H9 (cell line): ENCODE measurements at regions not wholly inside any gene's neighbourhood (a gene's known extent, or its start where the extent isn't known, plus 50 kb on each side); places are given as distances from the start of the nearest gene placed in this dataset.

Source experiments
- DNase-seq: peaks from one replicate; pipeline ENCODE4 v3.0.0-alpha.2; 2017
- H2AFZ ChIP-seq: one replicate; pipeline ENCODE4 v1.6.1; 2013; ENCODE audit warnings: mild to moderate bottlenecking, low read length, control low read depth, moderate library complexity
- H2AK5ac ChIP-seq: 2 replicates; pipeline ENCODE4 v1.6.1; 2013; ENCODE audit warnings: low read length, control low read depth, mixed read lengths; ENCODE audit not compliant: insufficient read length
- H2BK120ac ChIP-seq: one replicate; pipeline ENCODE4 v1.6.1; 2013; ENCODE audit warnings: low read depth, mild to moderate bottlenecking, low read length, control low read depth, inconsistent platforms; ENCODE audit not compliant: poor library complexity, severe bottlenecking
- H2BK12ac ChIP-seq: 2 replicates; pipeline ENCODE4 v1.6.1; 2013; ENCODE audit warnings: low read length, control low read depth, mixed read lengths, low read depth; ENCODE audit not compliant: insufficient read length
- H2BK15ac ChIP-seq: 2 replicates; pipeline ENCODE4 v1.6.1; 2013; ENCODE audit warnings: low read depth, low read length, control low read depth
- H2BK20ac ChIP-seq: one replicate; pipeline ENCODE4 v1.6.1; 2013; ENCODE audit warnings: low read depth, mild to moderate bottlenecking, low read length, control low read depth, inconsistent platforms; ENCODE audit not compliant: poor library complexity, severe bottlenecking
- H2BK5ac ChIP-seq: 2 replicates; pipeline ENCODE4 v1.6.1; 2013; ENCODE audit warnings: low read length, control low read depth, mixed read lengths; ENCODE audit not compliant: insufficient read length
- H3K14ac ChIP-seq: 2 replicates; pipeline ENCODE4 v1.6.1; 2013; ENCODE audit warnings: low read length, control low read depth; ENCODE audit not compliant: insufficient read depth
- H3K18ac ChIP-seq: 2 replicates; pipeline ENCODE4 v1.6.1; 2013; ENCODE audit warnings: low read depth, mild to moderate bottlenecking, mixed read lengths, low read length, control low read depth; ENCODE audit not compliant: insufficient read length
- H3K23ac ChIP-seq: 2 replicates; pipeline ENCODE4 v1.6.1; 2013; ENCODE audit warnings: low read length, control low read depth, mixed read lengths, low read depth; ENCODE audit not compliant: insufficient read length
- H3K23me2 ChIP-seq: 2 replicates; pipeline ENCODE4 v1.6.1; 2013; ENCODE audit warnings: low read depth, mild to moderate bottlenecking, mixed read lengths, low read length, control low read depth; ENCODE audit not compliant: insufficient read length, poor library complexity, severe bottlenecking
- H3K27ac ChIP-seq: 2 replicates; pipeline ENCODE4 v1.5.1; 2013; ENCODE audit warnings: low read length, control low read depth, mixed read lengths, low read depth; ENCODE audit not compliant: insufficient read length
- H3K27me3 ChIP-seq: 2 replicates; pipeline ENCODE4 v1.6.1; 2013; ENCODE audit warnings: low read length, control low read depth, inconsistent platforms; ENCODE audit not compliant: insufficient read depth
- H3K4ac ChIP-seq: 2 replicates; pipeline ENCODE4 v1.6.1; 2013; ENCODE audit warnings: low read depth, mild to moderate bottlenecking, control low read depth, inconsistent platforms, low read length, moderate library complexity
- H3K4me1 ChIP-seq: 2 replicates; pipeline ENCODE4 v1.6.1; 2013; ENCODE audit warnings: low read length, control low read depth, inconsistent platforms; ENCODE audit not compliant: insufficient read depth
- H3K4me2 ChIP-seq: 2 replicates; pipeline ENCODE4 v1.6.1; 2013; ENCODE audit warnings: low read length, control low read depth, mixed read lengths; ENCODE audit not compliant: insufficient read length, insufficient read depth
- H3K56ac ChIP-seq: 2 replicates; pipeline ENCODE4 v1.6.1; 2013; ENCODE audit warnings: low read depth, mild to moderate bottlenecking, mixed read lengths, low read length, control low read depth; ENCODE audit not compliant: insufficient read length
- H3K79me1 ChIP-seq: 2 replicates; pipeline ENCODE4 v1.6.1; 2013; ENCODE audit warnings: low read depth, mild to moderate bottlenecking, moderate library complexity, low read length, control low read depth, inconsistent platforms; ENCODE audit not compliant: insufficient read depth, poor library complexity, severe bottlenecking
- H3K79me2 ChIP-seq: 2 replicates; pipeline ENCODE4 v1.6.1; 2013; ENCODE audit warnings: low read length, control low read depth, inconsistent platforms; ENCODE audit not compliant: insufficient read depth
- H3K9ac ChIP-seq: 2 replicates; pipeline ENCODE4 v1.6.1; 2013; ENCODE audit warnings: low read length, control low read depth, mixed read lengths; ENCODE audit not compliant: insufficient read length; ENCODE audit errors: extremely low read depth
- H3K9me3 ChIP-seq: one replicate; pipeline ENCODE4 v1.6.1; 2013; ENCODE audit warnings: low read depth, low read length, inconsistent platforms; ENCODE audit not compliant: control insufficient read depth
- H3T11ph ChIP-seq: one replicate; pipeline ENCODE4 v1.6.1; 2013; ENCODE audit warnings: mild to moderate bottlenecking, low read length, control low read depth, inconsistent platforms
- H4K20me1 ChIP-seq: one replicate; pipeline ENCODE4 v1.6.1; 2013; ENCODE audit not compliant: control insufficient read depth, insufficient read length, insufficient read depth
- H4K5ac ChIP-seq: 2 replicates; pipeline ENCODE4 v1.6.1; 2013; ENCODE audit warnings: low read depth, mild to moderate bottlenecking, mixed read lengths, low read length, control low read depth; ENCODE audit not compliant: insufficient read length
- H4K8ac ChIP-seq: replicated peaks from 2 replicates; pipeline ENCODE4 v1.6.1; 2013; ENCODE audit warnings: low read length, control low read depth, mixed read lengths, low read depth; ENCODE audit not compliant: insufficient read length
- H4K91ac ChIP-seq: 2 replicates; pipeline ENCODE4 v1.6.1; 2013; ENCODE audit warnings: low read depth, mild to moderate bottlenecking, moderate library complexity, mixed read lengths, low read length, control low read depth; ENCODE audit not compliant: insufficient read length
- H3K27ac Mint-ChIP-seq, 3 experiments: 2 replicates in 2 of 3; 3 replicates in 1 of 3; pipeline ENCODE4 v1.8.0; 2020 to 2021; ENCODE audit warnings: mixed read lengths in 3 of 3, mild to moderate bottlenecking in 1 of 3, moderate library complexity in 1 of 3
- H3K27me3 Mint-ChIP-seq: 2 replicates; pipeline ENCODE4 v1.8.0; 2021; ENCODE audit warnings: low read depth, mild to moderate bottlenecking, moderate library complexity, mixed read lengths
- H3K36me3 Mint-ChIP-seq, 3 experiments: 2 replicates in 2 of 3; 3 replicates in 1 of 3; pipeline ENCODE4 v1.8.0; 2020 to 2021; ENCODE audit warnings: low read depth in 3 of 3, mixed read lengths in 3 of 3; ENCODE audit not compliant: insufficient read depth in 1 of 3
- H3K4me1 Mint-ChIP-seq, 2 experiments: 2 replicates each; pipeline ENCODE4 v1.8.0; 2020; ENCODE audit warnings: mixed read lengths in 2 of 2
- H3K4me3 Mint-ChIP-seq, 2 experiments: 2 replicates in 1 of 2; 3 replicates in 1 of 2; pipeline ENCODE4 v1.8.0; 2020 to 2021; ENCODE audit warnings: mild to moderate bottlenecking in 2 of 2, mixed read lengths in 2 of 2, moderate library complexity in 1 of 2
- H3K9me3 Mint-ChIP-seq, 2 experiments: 2 replicates in 1 of 2; 3 replicates in 1 of 2; pipeline ENCODE4 v1.8.0; 2020; ENCODE audit warnings: mild to moderate bottlenecking in 2 of 2, mixed read lengths in 2 of 2, moderate library complexity in 1 of 2
- WGBS: extraction: QIAGEN DNeasy Blood & Tissue Kit; methylation state at CpG from one replicate; pipeline ENCODE4 v1.1.7; 2013; ENCODE audit warnings: missing lambda C conversion rate, low lambda C conversion rate, mixed read lengths; ENCODE audit not compliant: insufficient read length; ENCODE audit errors: extremely low coverage; 5-methylcytosine and 5-hydroxymethylcytosine counted together
- TF ChIP-seq, protein P1 (sequence below): fragments of 200-600 bp; sonication (generic); conservative IDR thresholded peaks from 3 replicates; pipeline ENCODE4 v1.8.0; 2021; ENCODE audit warnings: antibody characterized with exemption, mild to moderate bottlenecking

DNA sequence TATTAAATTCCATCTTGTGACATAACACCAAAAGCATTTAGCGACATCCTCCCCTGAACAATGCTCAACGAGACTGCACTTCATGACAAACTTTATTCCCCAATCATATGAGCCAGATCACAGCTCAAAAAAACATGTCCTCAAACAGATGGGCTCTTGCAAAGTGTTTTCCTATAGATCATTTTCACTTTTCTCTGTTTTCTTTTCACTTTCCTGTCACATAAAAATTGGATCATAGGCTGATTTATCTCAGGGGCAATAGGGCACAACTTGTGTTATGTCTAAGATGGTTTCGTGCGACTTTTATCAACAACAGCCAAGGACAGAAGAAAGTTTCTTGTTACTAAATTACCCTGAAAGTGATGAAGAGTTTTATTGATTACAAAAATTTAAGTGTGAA is 206.1 kb downstream of the WDR11 start:
- Histone ChIP-seq H2BK12ac (no peak overlapping the region), H3K14ac (no peak overlapping the region), H3K9ac (no peak overlapping the region), H3K79me2 (no peaks in the 10 kb centered on the region), H3T11ph (no peak overlapping the region), H2BK120ac (no peak overlapping the region), H3K27ac (no peak overlapping the region), H2BK5ac (no peak overlapping the region), H3K23ac (no peak overlapping the region), H4K91ac (no peak overlapping the region), H2AK5ac (no peak overlapping the region), H3K4ac (no peak overlapping the region), H3K23me2 (no peaks in the 10 kb centered on the region), H4K20me1 (no peaks in the 10 kb centered on the region), H3K4me1 (no peaks in the 10 kb centered on the region), H3K9me3 (no peaks in the 10 kb centered on the region), H2BK15ac (no peak overlapping the region), H3K18ac (no peak overlapping the region), H3K79me1 (no peaks in the 10 kb centered on the region), H3K56ac (no peak overlapping the region), H2AFZ (no peak overlapping the region), H3K27me3 (no peaks in the 10 kb centered on the region), H3K4me2 (no peak overlapping the region), H2BK20ac (no peak overlapping the region), H4K5ac (no peak overlapping the region), H4K8ac (no peak overlapping the region)
- no peak for DNase-seq
- H3K27ac Mint-ChIP-seq, result no peak overlapping the region
- TF ChIP-seq, protein P1, sequence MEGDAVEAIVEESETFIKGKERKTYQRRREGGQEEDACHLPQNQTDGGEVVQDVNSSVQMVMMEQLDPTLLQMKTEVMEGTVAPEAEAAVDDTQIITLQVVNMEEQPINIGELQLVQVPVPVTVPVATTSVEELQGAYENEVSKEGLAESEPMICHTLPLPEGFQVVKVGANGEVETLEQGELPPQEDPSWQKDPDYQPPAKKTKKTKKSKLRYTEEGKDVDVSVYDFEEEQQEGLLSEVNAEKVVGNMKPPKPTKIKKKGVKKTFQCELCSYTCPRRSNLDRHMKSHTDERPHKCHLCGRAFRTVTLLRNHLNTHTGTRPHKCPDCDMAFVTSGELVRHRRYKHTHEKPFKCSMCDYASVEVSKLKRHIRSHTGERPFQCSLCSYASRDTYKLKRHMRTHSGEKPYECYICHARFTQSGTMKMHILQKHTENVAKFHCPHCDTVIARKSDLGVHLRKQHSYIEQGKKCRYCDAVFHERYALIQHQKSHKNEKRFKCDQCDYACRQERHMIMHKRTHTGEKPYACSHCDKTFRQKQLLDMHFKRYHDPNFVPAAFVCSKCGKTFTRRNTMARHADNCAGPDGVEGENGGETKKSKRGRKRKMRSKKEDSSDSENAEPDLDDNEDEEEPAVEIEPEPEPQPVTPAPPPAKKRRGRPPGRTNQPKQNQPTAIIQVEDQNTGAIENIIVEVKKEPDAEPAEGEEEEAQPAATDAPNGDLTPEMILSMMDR, result no peak
- H3K9me3 Mint-ChIP-seq, result peaks cover 3% of the 10 kb centered on the region in 2 experiments; a peak in 3 of 5 replicates
- H3K4me3 Mint-ChIP-seq, result no peak overlapping the region
- peaks cover 0 to 2% of the 10 kb centered on the region in 2 experiments; a peak in 1 of 4 replicates for H3K4me1 Mint-ChIP-seq
- no peaks in the 10 kb centered on the region for H3K36me3 Mint-ChIP-seq
- H3K27me3 Mint-ChIP-seq, result no peaks in the 10 kb centered on the region; the same call in none of the 2 replicates
- WGBS, result no CpG with 5 or more reads among the region's 4 CpGs
